ENCODE measurements at regions not wholly inside any gene's neighbourhood (a gene's known extent, or its start where the extent isn't known, plus 50 kb on each side); places are given as distances from the start of the nearest gene placed in this dataset.

DNA sequence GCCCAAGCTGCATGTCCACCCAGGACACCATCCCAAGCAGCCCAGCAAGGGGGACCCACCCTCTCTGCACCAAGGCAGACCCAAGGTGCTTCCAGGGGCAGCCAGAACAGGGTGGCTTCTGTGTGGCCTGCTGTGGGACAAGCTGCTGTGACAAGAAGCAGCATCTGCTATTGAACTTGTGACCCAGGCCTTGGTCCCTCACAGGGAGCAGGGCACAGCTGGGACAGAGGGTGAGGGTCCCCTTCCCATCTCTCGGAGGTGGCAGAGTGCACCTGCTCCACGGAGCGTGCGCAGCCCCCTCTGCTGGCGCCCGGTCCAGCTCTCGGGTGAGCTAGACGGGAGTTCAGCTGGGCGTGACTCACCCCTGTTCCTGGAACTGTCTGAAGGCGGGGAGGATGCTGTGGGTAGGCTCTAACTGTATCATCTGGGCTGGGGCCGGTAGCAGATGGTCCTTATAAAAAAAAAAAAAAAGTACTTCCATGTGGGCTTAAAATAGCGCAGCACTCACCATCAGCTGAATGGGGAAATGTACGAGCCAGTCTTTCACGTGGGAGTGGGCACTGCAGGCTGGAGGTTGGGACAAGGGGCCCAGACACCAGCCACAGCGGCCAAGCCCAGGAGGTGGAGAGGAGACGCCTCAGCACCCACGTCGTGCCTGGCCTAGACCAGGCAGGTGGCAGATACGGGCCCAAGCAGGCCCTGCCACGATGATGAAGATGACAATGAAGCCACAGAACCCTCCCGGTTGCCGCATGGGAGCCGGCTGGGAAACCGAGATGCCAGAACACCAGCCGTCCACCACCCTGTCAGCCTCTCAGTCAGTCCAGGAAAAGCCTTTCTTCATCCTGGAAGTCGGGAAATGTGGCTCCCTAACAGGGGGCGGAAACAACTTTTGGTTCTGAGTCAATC is 136.8 kb upstream of the ID2 start (continued):
- TF ChIP-seq, protein P1, sequence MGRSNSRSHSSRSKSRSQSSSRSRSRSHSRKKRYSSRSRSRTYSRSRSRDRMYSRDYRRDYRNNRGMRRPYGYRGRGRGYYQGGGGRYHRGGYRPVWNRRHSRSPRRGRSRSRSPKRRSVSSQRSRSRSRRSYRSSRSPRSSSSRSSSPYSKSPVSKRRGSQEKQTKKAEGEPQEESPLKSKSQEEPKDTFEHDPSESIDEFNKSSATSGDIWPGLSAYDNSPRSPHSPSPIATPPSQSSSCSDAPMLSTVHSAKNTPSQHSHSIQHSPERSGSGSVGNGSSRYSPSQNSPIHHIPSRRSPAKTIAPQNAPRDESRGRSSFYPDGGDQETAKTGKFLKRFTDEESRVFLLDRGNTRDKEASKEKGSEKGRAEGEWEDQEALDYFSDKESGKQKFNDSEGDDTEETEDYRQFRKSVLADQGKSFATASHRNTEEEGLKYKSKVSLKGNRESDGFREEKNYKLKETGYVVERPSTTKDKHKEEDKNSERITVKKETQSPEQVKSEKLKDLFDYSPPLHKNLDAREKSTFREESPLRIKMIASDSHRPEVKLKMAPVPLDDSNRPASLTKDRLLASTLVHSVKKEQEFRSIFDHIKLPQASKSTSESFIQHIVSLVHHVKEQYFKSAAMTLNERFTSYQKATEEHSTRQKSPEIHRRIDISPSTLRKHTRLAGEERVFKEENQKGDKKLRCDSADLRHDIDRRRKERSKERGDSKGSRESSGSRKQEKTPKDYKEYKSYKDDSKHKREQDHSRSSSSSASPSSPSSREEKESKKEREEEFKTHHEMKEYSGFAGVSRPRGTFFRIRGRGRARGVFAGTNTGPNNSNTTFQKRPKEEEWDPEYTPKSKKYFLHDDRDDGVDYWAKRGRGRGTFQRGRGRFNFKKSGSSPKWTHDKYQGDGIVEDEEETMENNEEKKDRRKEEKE (IDR thresholded peaks at IDR 0.05; ENCODE audit: borderline replicate concordance in 1 of 2, control insufficient read depth in 1 of 2, low read depth in 2 of 2, low read length in 1 of 2): no peak
- peak; percentile 99 for TF ChIP-seq JUND (IDR thresholded peaks at IDR 0.05; ENCODE audit: borderline replicate concordance, low read depth, low read length)
- peak; percentile 97; the same call in 2 of the 3 replicates for TF ChIP-seq JUND (tag; IDR thresholded peaks at IDR 0.05; ENCODE audit: borderline replicate concordance, low read depth, low read length)
- peak; percentile 90 for TF ChIP-seq JUN (IDR thresholded peaks at IDR 0.05; ENCODE audit: borderline replicate concordance, low read depth, low read length)
- peak; percentile 91; the same call in 1 of the 2 replicates for TF ChIP-seq JUN (CRISPR knock-in tag; IDR thresholded peaks at IDR 0.05; ENCODE audit: borderline replicate concordance)
- 0 out of 4 replicates have a peak, but pooled peaks of 1 of the 2 experiments have one; percentile 47 for TF ChIP-seq TEAD1 (CRISPR knock-in tag; IDR thresholded peaks at IDR 0.05)
- TF ChIP-seq ZNF232 (CRISPR knock-in tag; IDR thresholded peaks at IDR 0.05): no peak
- peak; percentile 79 for TF ChIP-seq JUNB (CRISPR knock-in tag; conservative IDR thresholded peaks at IDR 0.05)
- TF ChIP-seq PHB2 (IDR thresholded peaks at IDR 0.05; ENCODE audit: low read depth): no peak
- peak; percentile 78 for TF ChIP-seq ARID1B (IDR thresholded peaks at IDR 0.05)
- no peak for TF ChIP-seq PTTG1 (tag; IDR thresholded peaks at IDR 0.05; ENCODE audit: low read depth)
- TF ChIP-seq, protein P2, sequence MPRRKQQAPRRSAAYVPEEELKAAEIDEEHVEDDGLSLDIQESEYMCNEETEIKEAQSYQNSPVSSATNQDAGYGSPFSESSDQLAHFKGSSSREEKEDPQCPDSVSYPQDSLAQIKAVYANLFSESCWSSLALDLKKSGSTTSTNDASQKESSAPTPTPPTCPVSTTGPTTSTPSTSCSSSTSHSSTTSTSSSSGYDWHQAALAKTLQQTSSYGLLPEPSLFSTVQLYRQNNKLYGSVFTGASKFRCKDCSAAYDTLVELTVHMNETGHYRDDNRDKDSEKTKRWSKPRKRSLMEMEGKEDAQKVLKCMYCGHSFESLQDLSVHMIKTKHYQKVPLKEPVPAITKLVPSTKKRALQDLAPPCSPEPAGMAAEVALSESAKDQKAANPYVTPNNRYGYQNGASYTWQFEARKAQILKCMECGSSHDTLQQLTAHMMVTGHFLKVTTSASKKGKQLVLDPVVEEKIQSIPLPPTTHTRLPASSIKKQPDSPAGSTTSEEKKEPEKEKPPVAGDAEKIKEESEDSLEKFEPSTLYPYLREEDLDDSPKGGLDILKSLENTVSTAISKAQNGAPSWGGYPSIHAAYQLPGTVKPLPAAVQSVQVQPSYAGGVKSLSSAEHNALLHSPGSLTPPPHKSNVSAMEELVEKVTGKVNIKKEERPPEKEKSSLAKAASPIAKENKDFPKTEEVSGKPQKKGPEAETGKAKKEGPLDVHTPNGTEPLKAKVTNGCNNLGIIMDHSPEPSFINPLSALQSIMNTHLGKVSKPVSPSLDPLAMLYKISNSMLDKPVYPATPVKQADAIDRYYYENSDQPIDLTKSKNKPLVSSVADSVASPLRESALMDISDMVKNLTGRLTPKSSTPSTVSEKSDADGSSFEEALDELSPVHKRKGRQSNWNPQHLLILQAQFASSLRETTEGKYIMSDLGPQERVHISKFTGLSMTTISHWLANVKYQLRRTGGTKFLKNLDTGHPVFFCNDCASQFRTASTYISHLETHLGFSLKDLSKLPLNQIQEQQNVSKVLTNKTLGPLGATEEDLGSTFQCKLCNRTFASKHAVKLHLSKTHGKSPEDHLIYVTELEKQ (CRISPR knock-in tag; IDR thresholded peaks at IDR 0.05): no peak
- no peak for TF ChIP-seq HNRNPK (IDR thresholded peaks at IDR 0.05; ENCODE audit: low read depth, low read length, poor library complexity, severe bottlenecking)
- peak; percentile 63 for TF ChIP-seq EGR1 (conservative IDR thresholded peaks at IDR 0.05)

Measured in K562 (cell line).